ENCODE measurements at regions not wholly inside any gene's neighbourhood (a gene's known extent, or its start where the extent isn't known, plus 50 kb on each side); places are given as distances from the start of the nearest gene placed in this dataset.

DNA sequence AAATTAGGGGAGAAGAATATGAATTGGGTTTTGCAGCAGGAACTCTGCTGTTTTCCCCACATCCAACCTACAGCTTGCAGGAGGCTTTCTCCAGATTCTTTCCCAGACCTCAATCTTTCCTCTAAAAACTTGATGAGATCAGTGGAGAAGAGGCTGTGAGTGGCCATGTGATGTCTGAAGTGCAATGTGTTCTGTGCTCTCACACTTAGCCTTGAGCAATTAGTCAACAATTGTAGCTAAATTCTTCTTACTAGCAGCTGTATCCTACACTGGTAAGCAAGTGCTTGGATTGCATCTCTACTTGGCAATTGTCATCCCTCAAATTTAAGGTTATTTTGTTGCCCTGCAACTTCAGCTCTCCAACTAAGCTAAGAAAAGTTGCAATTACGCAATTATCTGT lies 807.3 kb upstream of the RGS18 start (continued):
- TF ChIP-seq, protein P1, sequence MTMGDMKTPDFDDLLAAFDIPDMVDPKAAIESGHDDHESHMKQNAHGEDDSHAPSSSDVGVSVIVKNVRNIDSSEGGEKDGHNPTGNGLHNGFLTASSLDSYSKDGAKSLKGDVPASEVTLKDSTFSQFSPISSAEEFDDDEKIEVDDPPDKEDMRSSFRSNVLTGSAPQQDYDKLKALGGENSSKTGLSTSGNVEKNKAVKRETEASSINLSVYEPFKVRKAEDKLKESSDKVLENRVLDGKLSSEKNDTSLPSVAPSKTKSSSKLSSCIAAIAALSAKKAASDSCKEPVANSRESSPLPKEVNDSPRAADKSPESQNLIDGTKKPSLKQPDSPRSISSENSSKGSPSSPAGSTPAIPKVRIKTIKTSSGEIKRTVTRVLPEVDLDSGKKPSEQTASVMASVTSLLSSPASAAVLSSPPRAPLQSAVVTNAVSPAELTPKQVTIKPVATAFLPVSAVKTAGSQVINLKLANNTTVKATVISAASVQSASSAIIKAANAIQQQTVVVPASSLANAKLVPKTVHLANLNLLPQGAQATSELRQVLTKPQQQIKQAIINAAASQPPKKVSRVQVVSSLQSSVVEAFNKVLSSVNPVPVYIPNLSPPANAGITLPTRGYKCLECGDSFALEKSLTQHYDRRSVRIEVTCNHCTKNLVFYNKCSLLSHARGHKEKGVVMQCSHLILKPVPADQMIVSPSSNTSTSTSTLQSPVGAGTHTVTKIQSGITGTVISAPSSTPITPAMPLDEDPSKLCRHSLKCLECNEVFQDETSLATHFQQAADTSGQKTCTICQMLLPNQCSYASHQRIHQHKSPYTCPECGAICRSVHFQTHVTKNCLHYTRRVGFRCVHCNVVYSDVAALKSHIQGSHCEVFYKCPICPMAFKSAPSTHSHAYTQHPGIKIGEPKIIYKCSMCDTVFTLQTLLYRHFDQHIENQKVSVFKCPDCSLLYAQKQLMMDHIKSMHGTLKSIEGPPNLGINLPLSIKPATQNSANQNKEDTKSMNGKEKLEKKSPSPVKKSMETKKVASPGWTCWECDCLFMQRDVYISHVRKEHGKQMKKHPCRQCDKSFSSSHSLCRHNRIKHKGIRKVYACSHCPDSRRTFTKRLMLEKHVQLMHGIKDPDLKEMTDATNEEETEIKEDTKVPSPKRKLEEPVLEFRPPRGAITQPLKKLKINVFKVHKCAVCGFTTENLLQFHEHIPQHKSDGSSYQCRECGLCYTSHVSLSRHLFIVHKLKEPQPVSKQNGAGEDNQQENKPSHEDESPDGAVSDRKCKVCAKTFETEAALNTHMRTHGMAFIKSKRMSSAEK (CRISPR knock-in tag; IDR thresholded peaks at IDR 0.05; ENCODE audit: borderline replicate concordance) = no peak
- TF ChIP-seq FOXJ3 (CRISPR knock-in tag; IDR thresholded peaks at IDR 0.05; ENCODE audit: borderline replicate concordance) (no peak), RORB (CRISPR knock-in tag; IDR thresholded peaks at IDR 0.05) (no peak)

DNA sequence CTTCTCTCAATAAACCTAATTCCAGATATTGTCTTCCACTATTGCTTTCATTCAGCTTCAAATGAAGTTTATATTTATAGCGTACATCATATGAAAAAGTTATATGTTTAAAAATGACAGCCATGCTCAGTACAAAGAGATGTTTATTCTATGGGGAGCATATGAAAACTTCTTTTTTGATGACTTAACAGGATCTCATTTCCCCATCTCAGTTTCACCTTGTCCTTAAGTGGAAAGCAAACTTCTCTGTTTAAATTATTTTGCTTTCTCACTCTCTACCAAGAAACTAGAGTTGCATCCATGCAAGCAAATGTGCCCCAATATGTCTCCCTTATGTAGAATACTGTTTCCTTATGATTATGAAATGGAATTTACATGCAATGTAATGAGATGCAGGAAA lies 799.5 kb upstream of the RGS18 start:
- no peaks in the 10 kb centered on the region for H3K36me3 Mint-ChIP-seq
- no peaks in the 10 kb centered on the region for H3K27me3 Mint-ChIP-seq (ENCODE audit: low read depth)
- no peaks in the 10 kb centered on the region for H3K9me3 Mint-ChIP-seq
- H3K4me1 Mint-ChIP-seq = no peaks in the 10 kb centered on the region
- CTCF ChIA-PET = no interaction called here
- POLR2A ChIA-PET = no interaction called here
- DNase-seq (ENCODE audit: low spot score) = no peak
- TF ChIP-seq, protein P2, sequence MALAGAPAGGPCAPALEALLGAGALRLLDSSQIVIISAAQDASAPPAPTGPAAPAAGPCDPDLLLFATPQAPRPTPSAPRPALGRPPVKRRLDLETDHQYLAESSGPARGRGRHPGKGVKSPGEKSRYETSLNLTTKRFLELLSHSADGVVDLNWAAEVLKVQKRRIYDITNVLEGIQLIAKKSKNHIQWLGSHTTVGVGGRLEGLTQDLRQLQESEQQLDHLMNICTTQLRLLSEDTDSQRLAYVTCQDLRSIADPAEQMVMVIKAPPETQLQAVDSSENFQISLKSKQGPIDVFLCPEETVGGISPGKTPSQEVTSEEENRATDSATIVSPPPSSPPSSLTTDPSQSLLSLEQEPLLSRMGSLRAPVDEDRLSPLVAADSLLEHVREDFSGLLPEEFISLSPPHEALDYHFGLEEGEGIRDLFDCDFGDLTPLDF (CRISPR knock-in tag; IDR thresholded peaks at IDR 0.05) = no peak
- TF ChIP-seq CREB1 (CRISPR knock-in tag; IDR thresholded peaks at IDR 0.05) (no peak), NR3C1 (CRISPR knock-in tag; conservative IDR thresholded peaks at IDR 0.05; ENCODE audit: low read depth) (no peak), ZNF416 (CRISPR knock-in tag; IDR thresholded peaks at IDR 0.05) (no peak), NFE2L1 (CRISPR knock-in tag; IDR thresholded peaks at IDR 0.05) (no peak), RORB (CRISPR knock-in tag; IDR thresholded peaks at IDR 0.05) (no peak), SOX15 (CRISPR knock-in tag; IDR thresholded peaks at IDR 0.05) (no peak), JUN (CRISPR knock-in tag; IDR thresholded peaks at IDR 0.05) (no peak), HMGA2 (CRISPR knock-in tag; IDR thresholded peaks at IDR 0.05) (no peak), OVOL2 (CRISPR knock-in tag; IDR thresholded peaks at IDR 0.05; ENCODE audit: borderline replicate concordance) (no peak), ZNF281 (CRISPR knock-in tag; IDR thresholded peaks at IDR 0.05) (no peak)
- TF ChIP-seq, protein P3, sequence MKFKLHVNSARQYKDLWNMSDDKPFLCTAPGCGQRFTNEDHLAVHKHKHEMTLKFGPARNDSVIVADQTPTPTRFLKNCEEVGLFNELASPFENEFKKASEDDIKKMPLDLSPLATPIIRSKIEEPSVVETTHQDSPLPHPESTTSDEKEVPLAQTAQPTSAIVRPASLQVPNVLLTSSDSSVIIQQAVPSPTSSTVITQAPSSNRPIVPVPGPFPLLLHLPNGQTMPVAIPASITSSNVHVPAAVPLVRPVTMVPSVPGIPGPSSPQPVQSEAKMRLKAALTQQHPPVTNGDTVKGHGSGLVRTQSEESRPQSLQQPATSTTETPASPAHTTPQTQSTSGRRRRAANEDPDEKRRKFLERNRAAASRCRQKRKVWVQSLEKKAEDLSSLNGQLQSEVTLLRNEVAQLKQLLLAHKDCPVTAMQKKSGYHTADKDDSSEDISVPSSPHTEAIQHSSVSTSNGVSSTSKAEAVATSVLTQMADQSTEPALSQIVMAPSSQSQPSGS (CRISPR knock-in tag; IDR thresholded peaks at IDR 0.05; ENCODE audit: borderline replicate concordance, low read depth) = no peak
- TF ChIP-seq, protein P4, sequence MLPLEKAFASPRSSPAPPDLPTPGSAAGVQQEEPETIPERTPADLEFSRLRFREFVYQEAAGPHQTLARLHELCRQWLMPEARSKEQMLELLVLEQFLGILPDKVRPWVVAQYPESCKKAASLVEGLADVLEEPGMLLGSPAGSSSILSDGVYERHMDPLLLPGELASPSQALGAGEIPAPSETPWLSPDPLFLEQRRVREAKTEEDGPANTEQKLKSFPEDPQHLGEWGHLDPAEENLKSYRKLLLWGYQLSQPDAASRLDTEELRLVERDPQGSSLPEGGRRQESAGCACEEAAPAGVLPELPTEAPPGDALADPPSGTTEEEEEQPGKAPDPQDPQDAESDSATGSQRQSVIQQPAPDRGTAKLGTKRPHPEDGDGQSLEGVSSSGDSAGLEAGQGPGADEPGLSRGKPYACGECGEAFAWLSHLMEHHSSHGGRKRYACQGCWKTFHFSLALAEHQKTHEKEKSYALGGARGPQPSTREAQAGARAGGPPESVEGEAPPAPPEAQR (CRISPR knock-in tag; IDR thresholded peaks at IDR 0.05) = no peak
- H3K27ac Mint-ChIP-seq = no peak overlapping the region
- no peak for ATAC-seq
- no peak overlapping the region for H3K4me3 Mint-ChIP-seq
